GM20000 (cell line): ENCODE measurements at regions not wholly inside any gene's neighbourhood (a gene's known extent, or its start where the extent isn't known, plus 50 kb on each side); places are given as distances from the start of the nearest gene placed in this dataset.

Experiments used
- DNase-seq: peaks from one replicate; pipeline ENCODE4 v3.0.0; 2012; ENCODE audit warnings: low spot score
- CTCF ChIP-seq: IDR thresholded peaks from 2 replicates; pipeline ENCODE4 v1.5.1; 2012; ENCODE audit warnings: mild to moderate bottlenecking, control low read depth; ENCODE audit errors: extremely low read depth, missing control alignments

- no peak for TF ChIP-seq CTCF
- no peak for DNase-seq
These were observed 82.3 kb downstream of the CD164 start for GRCh38 chr6:109299776-109300564.

GRCh38 chr6:109299265-109299607 lies 83.0 kb downstream of the CD164 start:
- no peak for TF ChIP-seq CTCF
- DNase-seq = no peak

- DNase-seq = no peak
- no peak for TF ChIP-seq CTCF
These were observed 83.5 kb downstream of the CD164 start for GRCh38 chr6:109298605-109299264.

GRCh38 chr6:109297406-109298110 lies 84.7 kb downstream of the CD164 start:
- no peak for TF ChIP-seq CTCF
- no peak for DNase-seq

- no peak for TF ChIP-seq CTCF
- DNase-seq = no peak
These were observed 85.3 kb downstream of the CD164 start for GRCh38 chr6:109296971-109297372.

- no peak for TF ChIP-seq CTCF
- DNase-seq = no peak
These were observed 85.8 kb downstream of the CD164 start for GRCh38 chr6:109296452-109296851.

GRCh38 chr6:109295774-109296156 lies 86.5 kb downstream of the CD164 start:
- TF ChIP-seq CTCF = no peak
- no peak for DNase-seq
